ENCODE measurements at regions not wholly inside any gene's neighbourhood (a gene's known extent, or its start where the extent isn't known, plus 50 kb on each side); places are given as distances from the start of the nearest gene placed in this dataset.

DNA sequence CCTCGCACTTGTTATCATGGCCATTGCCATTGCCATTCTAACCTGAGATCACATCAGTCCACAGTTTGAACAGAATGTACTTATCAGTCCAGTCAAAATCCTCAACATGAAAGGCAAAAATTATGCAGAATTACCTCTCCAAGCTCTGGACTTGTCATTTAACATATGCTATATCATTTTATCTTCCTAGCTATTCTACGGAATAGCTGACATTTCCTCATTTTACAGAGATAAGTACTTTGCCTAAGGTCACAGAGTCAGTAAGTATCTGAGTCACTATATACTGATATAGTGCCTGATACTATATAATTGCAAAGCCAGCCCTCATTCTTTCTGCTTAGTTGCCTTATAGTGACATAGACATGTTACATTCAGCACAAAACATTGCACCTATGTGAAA is 456.9 kb upstream of the GHITM start:
- intact Hi-C loops (cut with DNase I), result no loop called here
- TF ChIP-seq EP300 (IDR thresholded peaks at IDR 0.05), result no peak
- no peak for TF ChIP-seq POLR2A (IDR thresholded peaks at IDR 0.05)
- TF ChIP-seq, protein P1, sequence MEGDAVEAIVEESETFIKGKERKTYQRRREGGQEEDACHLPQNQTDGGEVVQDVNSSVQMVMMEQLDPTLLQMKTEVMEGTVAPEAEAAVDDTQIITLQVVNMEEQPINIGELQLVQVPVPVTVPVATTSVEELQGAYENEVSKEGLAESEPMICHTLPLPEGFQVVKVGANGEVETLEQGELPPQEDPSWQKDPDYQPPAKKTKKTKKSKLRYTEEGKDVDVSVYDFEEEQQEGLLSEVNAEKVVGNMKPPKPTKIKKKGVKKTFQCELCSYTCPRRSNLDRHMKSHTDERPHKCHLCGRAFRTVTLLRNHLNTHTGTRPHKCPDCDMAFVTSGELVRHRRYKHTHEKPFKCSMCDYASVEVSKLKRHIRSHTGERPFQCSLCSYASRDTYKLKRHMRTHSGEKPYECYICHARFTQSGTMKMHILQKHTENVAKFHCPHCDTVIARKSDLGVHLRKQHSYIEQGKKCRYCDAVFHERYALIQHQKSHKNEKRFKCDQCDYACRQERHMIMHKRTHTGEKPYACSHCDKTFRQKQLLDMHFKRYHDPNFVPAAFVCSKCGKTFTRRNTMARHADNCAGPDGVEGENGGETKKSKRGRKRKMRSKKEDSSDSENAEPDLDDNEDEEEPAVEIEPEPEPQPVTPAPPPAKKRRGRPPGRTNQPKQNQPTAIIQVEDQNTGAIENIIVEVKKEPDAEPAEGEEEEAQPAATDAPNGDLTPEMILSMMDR (IDR thresholded peaks at IDR 0.05), result no peak
- H3K9me3 ChIP-seq, result no peaks in the 10 kb centered on the region
- DNase-seq, result no peak
- 91 to 94% (median 91%) methylated on average over 2 of the region's 2 CpGs for WGBS, 3 donors
- H3K4me1 ChIP-seq (ENCODE audit: insufficient read depth), result no peaks in the 10 kb centered on the region
- H3K27me3 ChIP-seq, result no peaks in the 10 kb centered on the region
- H3K36me3 ChIP-seq, result no peaks in the 10 kb centered on the region
- H3K27ac ChIP-seq, result no peak overlapping the region
- no peak overlapping the region for H3K4me3 ChIP-seq

DNA sequence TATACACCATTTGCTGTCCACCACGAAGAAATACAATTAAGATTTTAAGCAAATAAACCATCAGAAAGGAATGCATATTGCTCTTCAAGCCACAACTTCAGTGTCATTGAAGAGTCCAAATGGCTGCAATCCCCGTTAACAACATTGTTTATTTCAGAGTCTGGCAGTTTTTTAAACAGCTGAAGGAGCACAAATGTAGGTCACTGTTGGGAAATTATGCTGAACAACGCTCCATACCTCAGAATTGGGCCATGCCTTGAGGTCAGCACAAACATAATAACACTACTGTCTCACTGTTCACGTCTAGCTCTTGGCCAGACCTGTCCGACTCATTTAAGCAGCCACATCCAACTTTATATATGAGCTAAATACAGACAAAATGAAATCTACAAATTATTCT is 453.9 kb upstream of the GHITM start:
- intact Hi-C loops (cut with DNase I), result no loop called here
- Histone ChIP-seq H3K4me3 (no peak overlapping the region), H3K27me3 (no peaks in the 10 kb centered on the region), H3K27ac (no peak overlapping the region), H3K36me3 (no peaks in the 10 kb centered on the region), H3K4me1 (ENCODE audit: insufficient read depth) (no peaks in the 10 kb centered on the region), H3K9me3 (no peaks in the 10 kb centered on the region)
- TF ChIP-seq POLR2A (IDR thresholded peaks at IDR 0.05) (no peak), EP300 (IDR thresholded peaks at IDR 0.05) (no peak)
- TF ChIP-seq, protein P1 (IDR thresholded peaks at IDR 0.05), result no peak
- WGBS, 3 donors, result 21 to 44% (median 22%) methylated on average over 5 of the region's 5 CpGs
- DNase-seq, result no peak

DNA sequence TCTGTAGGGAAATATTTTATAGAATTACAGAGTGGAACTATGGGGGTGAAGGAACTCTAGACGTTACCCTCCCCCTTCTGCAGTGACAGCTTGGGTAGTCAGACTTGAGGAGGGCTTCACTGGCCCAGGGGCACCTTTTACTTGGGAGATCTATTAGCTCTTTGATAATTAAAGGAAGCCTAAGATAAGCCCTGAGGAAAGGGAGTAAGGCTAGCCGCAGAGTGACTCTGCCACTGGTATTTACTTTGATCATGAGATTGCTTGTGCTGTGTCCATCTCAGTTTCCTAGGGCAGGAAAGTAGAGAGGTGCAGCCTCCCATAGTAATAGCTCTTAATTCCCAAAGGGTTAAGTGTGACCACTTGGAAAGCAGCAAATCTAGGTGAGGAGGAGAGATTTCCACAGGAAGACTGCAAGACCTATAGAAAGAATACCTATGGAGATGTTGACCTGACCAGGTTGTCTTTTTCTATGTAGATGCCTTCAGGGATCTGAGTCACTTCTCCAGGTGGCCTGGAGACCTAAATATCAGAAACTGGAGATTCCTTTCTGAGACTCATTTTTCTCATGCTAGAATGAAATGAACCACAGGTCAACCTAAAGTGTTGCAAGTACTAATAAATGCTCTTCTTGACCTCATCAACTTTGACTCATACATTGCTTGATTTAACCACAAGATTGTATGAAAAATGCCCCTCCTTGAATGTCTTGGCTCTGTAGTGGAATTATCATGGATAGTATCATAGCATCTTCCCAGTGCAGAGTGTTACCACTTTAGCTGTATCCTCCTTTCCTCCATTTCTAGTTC is 447.3 kb upstream of the GHITM start:
- no peak for DNase-seq
- Histone ChIP-seq H3K27me3 (no peaks in the 10 kb centered on the region), H3K4me3 (no peak overlapping the region), H3K36me3 (no peaks in the 10 kb centered on the region), H3K9me3 (no peaks in the 10 kb centered on the region), H3K4me1 (ENCODE audit: insufficient read depth) (no peaks in the 10 kb centered on the region), H3K27ac (no peak overlapping the region)
- TF ChIP-seq EP300 (IDR thresholded peaks at IDR 0.05), result no peak
- TF ChIP-seq, protein P1 (IDR thresholded peaks at IDR 0.05), result no peak
- TF ChIP-seq POLR2A (IDR thresholded peaks at IDR 0.05), result no peak
- intact Hi-C loops (cut with DNase I), result no loop called here
- 70 to 84% (median 80%) methylated on average over 2 of the region's 2 CpGs for WGBS, 3 donors

DNA sequence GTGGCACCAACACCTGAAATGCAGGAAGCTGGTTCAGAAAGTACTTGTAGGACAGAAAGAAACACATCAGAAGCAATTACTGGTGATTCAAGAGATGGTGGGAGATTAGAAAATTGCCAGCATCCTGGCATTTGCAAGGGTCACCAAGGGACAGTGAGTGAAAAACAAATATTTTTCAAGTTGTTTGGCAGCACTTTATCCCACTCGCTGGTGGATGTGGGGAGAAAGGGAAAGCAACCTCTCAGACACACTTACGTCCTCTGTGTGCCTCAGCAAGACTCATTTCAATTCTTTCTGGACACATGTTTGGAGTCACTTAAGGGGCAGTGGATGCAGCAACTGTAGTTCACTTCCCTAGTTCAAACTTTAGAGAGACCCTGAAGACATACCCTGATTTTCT is 440.4 kb upstream of the GHITM start:
- H3K4me3 ChIP-seq, result no peak overlapping the region
- TF ChIP-seq, protein P1 (IDR thresholded peaks at IDR 0.05), result no peak
- TF ChIP-seq EP300 (IDR thresholded peaks at IDR 0.05) (no peak), POLR2A (IDR thresholded peaks at IDR 0.05) (no peak)
- no peaks in the 10 kb centered on the region for H3K36me3 ChIP-seq
- no peaks in the 10 kb centered on the region for H3K9me3 ChIP-seq
- no peak for DNase-seq
- H3K27ac ChIP-seq, result no peak overlapping the region
- WGBS, 3 donors, result 80 to 95% (median 90%) methylated on average over 2 of the region's 2 CpGs
- H3K27me3 ChIP-seq, result no peaks in the 10 kb centered on the region
- no peaks in the 10 kb centered on the region for H3K4me1 ChIP-seq (ENCODE audit: insufficient read depth)
- intact Hi-C loops (cut with DNase I), result no loop called here
